GM12864 (cell line): ENCODE measurements at regions not wholly inside any gene's neighbourhood (a gene's known extent, or its start where the extent isn't known, plus 50 kb on each side); places are given as distances from the start of the nearest gene placed in this dataset.

ENCODE experiments used
- DNase-seq: peaks from one replicate; pipeline ENCODE4 v3.0.0-alpha.2; 2011; ENCODE audit warnings: low read depth
- H3K4me3 ChIP-seq: 2 replicates; pipeline ENCODE4 v1.5.1; 2011; ENCODE audit warnings: mild to moderate bottlenecking, low read depth, low read length, control low read depth
- CTCF ChIP-seq: IDR thresholded peaks from 2 replicates; pipeline ENCODE4 v1.5.1; 2011; ENCODE audit warnings: low read depth, mild to moderate bottlenecking, moderate library complexity, low read length, control low read depth, inconsistent platforms; ENCODE audit errors: missing control alignments

DNA sequence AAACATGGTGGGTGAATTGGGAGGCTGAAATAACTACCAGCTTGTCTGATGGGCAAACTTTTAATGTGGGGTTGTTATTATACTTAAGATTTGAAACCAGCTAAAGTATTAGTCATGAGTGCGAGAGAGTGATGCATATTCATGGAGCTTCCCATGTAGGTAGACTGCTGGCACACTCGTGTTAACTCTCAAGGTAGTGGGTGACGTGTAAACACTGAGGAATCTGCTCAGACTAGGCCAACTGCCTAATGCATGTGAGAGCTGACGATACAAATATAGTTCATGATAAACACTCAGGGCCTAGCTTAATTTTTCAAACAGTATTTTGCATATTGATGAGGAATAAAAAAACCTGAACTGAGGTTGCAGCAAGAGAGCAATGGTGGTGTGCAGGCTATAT lies 1165.7 kb upstream of the PIK3C3 start:
- TF ChIP-seq CTCF: no peak
- H3K4me3 ChIP-seq: no peak overlapping the region
- DNase-seq: no peak

GRCh38 chr18:40782453-40783130 lies 1172.4 kb upstream of the PIK3C3 start:
- DNase-seq: no peak
- no peak for TF ChIP-seq CTCF
- no peak overlapping the region for H3K4me3 ChIP-seq

DNA sequence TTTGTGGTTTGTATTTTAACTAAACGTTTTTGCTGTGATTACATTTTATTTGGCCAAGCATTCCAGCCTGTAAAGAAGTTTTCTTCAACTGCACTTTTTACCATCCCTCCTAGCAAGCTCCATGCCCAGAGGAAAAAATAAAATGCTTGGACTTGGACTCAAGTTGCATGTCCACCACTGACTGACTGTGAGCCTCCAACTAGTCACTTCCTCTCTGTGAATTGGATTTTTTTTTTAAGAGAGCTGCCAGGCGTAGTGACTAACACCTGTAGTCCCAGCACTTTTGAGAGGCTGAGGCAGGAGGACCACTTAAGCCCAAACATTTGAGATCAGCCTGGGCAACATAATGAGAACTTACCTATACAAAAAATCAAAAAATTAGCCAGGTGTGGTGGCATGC lies 1185.2 kb upstream of the PIK3C3 start:
- H3K4me3 ChIP-seq: no peak overlapping the region
- no peak for TF ChIP-seq CTCF
- no peak for DNase-seq

DNA sequence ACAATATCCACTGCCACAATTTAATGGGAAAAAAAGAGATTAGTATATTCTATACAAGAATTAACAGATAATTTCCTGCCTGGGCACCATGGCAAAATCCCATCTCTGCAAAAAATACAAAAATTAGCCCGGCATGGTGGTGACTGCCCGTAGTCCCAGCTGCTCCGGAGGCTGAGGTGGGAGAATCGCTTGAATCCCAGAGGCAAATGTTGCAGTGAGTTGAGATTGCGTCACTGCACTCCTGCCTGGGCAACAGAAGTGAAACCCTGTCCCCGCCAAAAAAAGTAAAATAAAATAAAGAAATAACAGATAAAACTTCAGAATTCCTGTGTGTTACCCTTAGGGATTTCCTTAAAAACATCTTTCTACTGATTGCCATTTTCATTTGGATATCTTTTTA lies 1194.8 kb upstream of the PIK3C3 start:
- no peak for DNase-seq
- H3K4me3 ChIP-seq: no peak overlapping the region
- TF ChIP-seq CTCF: no peak

- no peak for TF ChIP-seq CTCF
- no peak overlapping the region for H3K4me3 ChIP-seq
- DNase-seq: no peak
These were observed 1200.6 kb upstream of the PIK3C3 start for GRCh38 chr18:40754477-40754876.

GRCh38 chr18:40752316-40752715 lies 1202.7 kb upstream of the PIK3C3 start:
- no peak overlapping the region for H3K4me3 ChIP-seq
- no peak for TF ChIP-seq CTCF
- DNase-seq: no peak

DNA sequence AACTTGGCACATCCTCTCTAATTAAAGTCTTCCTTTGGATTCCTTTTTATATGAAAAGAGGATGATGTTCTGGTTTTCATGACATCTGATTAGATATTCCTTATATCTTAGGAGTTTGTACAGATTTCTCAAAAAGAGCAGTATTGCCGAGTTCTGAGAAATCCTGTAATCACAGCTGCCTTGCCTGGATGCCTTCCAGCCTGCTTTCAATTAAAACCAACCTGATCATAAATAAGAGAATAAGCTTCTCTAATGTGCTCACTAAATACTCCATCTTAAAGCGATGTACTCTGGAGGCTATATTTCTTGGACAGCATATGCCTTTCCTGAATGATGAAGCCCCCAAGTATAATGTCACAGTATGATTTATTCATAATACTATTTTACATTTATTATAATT lies 1203.8 kb upstream of the PIK3C3 start:
- DNase-seq: no peak
- no peak for TF ChIP-seq CTCF
- H3K4me3 ChIP-seq: no peak overlapping the region
